Activated CD4-positive, alpha-beta T cell treated with anti-CD3 and anti-CD28 coated beads for 4 hours (primary cell): ENCODE measurements at regions not wholly inside any gene's neighbourhood (a gene's known extent, or its start where the extent isn't known, plus 50 kb on each side); places are given as distances from the start of the nearest gene placed in this dataset.
"Not testable (repeated sequence)": the region's sequence is repeated elsewhere in the genome, so short reads cannot be mapped to it uniquely, and the experiment has no call there.

ENCODE experiments used
- DNase-seq, 2 donors: peaks; one replicate each; pipeline ENCODE4 v3.0.0-alpha.2; 2020

DNA sequence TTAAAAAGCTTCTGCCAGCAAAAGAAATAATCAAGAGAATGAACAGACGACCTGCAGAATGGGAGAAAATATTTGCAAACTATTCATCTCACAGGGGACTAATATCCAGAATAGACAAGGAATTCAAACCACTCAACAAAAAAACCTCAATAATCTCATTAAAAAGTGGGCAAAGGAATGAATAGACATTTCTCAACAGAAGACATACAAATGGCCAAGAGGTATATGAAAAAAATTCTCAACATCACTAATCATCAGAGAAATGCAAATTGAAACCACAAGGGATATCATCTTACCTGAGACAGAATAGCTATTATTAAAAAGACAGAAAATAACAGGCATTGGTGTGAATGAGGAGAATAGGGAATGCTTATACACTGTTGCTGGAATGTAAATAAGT lies 270.0 kb downstream of the DACT1 start:
- no peak for DNase-seq

DNA sequence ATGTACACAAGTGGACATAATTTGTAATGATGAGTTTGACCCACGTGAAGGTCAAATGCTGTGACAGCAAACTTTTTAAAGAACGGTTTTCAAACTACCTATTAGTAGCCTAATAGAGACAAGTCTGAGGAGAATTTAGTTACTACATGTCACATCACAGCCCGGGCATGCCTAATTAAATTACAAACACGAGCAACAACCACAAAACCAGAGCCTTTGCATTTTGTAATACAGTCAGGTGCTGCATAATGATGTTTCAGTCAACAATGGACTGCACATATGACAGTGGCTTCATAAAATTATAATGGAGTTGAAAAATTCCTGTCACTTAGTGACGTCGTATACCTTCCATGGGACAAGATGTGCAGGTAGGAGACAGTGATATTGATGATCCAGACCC lies 274.5 kb downstream of the DACT1 start:
- no peak for DNase-seq

DNA sequence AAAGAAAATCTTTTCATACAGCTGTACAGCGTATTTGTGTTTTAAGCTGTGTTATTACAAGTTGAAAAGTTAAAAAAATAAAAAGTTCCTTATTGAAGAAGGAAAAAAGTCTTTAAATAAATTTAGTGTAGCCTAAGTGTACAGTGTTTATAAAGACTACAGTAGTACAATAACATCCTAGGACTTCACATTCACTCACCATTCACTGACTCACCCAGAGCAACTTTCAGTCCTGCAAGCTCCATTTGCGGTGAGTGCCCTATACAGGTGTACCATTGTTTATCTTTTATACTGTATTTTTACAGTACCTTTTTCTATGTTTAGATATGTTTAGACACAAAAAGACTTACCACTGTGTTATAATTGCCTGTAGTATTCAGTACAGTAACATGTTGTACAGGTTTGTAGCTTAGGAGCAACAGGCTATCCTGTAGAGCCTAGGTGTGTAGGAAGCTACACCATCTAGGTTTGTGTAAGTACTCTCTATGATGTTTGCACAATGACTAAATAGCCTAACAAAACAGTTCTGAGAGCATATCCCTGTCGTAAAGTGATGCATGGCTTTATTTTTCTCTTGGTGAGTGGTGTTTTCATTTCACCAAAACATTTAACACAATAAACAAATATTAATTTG lies 275.2 kb downstream of the DACT1 start:
- no peak for DNase-seq

DNA sequence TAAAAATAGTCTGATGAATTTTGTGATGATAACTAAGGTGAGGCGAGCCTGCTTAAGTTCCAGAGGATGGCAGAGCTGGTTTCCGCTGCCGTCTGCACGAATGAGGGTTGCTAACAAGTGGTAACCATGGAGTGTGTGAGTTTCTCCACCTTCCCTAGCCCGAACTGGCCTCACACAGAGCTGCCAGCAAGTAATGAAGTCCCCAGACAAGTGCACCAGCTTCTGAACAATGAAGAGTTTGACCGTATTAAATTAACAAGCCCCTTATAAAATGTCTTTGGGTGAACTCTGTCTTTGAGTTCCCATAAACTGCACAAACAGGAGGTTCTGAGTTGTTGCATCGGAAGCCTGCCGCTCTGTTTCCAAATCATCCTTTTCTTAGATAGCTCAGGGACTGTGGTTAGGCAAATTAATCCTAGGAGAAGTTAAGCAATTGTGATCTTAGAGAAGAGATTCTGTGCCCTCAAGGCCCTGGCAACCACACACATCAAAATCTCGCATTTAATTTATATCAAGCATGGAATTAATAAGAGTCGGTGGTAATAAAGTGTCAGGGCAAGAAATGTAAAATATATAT lies 274.1 kb upstream of the DAAM1 start:
- DNase-seq, result no peak

DNA sequence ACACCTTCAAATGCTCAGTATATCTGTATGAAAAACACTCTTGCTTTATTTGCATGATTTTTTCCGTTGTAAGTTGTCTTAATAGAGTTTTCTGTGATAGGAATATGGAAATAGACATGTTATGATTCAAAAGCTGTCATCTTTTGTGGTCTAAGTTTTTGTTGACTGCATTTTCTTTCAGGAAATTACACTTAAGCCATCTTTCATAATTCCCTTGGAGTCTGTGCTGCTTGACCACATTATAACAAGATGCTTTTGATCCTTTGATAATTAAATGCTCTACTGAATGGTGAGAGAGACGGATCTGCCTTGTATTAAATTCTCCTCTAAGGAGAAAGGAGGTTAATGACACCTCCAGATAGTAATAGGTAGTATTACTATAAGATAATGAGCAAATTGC lies 272.8 kb upstream of the DAAM1 start:
- no peak for DNase-seq

DNA sequence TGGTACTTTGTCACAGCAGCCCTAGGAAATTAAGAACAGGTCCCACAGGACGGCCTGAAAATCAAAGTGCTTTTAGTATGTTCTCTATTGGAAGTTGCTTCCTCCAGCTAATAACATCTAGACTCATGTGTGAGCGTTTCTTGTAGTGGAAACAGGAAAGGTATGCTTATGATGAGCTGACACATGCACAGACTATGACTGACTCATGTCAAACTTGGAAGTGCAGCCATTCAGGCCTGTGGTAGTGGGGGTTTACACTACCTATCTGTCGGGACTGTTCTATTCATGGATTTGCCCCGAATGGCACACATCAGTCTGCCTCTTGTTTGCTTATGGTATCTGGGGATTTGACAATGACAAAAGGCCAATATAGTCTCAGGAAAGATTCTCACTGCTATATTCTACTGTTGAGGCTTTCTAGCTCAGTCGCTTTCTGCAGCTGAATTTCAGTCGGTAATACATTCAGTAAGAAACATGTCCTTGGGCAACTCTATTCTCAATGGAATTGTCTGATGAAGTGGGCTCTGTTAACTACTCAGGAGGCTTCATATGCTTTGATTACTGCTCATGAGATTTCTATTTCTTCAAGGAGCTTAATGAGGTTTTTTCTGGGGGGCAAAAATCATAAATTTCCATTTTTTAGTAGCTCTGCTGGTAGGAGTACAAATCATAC lies 270.3 kb upstream of the DAAM1 start:
- DNase-seq, result no peak

DNA sequence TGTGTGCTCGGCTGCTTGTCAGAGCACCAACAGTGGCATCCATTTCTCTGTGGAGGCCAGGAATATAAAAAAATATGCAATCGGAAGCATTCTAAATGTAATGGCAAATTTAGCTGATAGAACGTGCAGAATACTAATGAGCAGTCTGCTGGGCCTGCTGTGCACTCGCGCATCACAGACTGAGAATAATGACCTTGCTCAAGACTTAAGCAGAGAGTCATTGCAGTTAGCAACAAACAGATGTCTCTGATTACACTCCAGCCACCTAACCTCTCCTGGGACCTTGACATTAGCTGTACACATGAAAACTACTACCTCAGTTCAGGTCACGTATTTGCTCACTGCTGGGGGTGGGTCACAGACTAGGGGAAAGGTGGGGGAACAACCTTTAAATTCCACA lies 269.2 kb upstream of the DAAM1 start:
- DNase-seq, result no peak

DNA sequence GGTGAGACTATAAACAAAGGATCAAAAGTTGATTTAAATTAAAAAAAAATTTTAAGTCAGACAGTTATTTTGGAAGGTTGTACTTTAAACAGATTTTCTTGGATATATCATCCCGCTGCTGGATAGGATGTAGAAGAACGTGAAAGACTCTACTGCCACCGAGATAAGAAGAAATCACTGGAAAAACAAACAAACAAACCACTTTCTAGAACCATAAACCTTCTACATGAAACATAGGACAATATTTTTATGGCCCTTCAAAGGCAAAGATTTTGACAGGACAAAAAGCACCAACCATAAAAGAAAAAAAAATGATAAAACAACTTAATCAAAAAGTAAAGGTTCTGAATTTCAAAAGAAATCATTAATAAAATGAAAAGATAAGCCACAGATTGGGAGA lies 268.2 kb upstream of the DAAM1 start:
- DNase-seq, result no peak

DNA sequence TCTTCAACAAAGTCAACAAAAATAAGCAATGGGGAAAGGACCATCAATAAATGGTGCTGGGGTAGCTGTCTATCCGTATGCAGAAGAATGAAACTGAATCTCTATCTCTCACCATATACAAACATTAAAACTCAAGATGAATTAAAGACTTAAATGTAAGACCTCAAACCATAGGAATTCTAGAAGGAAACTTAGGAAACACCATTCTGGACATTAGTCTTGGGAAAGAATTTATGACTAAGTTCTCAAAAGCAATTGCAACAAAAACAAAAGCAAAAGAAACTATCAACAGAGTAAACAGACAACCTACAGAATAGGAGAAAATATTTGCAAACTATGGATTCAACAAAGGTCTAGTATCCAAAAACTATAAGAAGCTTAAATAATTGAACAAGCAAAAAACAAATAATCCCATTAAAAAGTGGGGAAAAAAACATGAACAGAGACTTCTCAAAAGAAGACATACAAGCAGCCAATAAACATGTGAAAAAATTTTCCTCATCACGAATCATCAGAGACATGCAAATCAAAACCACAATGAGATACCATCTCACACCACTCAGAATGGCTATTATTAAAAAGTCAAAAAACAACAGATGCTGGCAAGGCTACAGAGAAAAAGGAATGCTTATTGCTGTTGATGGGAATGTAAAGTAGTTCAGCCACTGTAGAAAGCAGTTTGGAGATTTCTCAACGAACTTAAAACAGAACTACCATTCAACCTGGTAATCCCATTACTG lies 266.1 kb upstream of the DAAM1 start:
- not testable (repeated sequence) for DNase-seq

DNA sequence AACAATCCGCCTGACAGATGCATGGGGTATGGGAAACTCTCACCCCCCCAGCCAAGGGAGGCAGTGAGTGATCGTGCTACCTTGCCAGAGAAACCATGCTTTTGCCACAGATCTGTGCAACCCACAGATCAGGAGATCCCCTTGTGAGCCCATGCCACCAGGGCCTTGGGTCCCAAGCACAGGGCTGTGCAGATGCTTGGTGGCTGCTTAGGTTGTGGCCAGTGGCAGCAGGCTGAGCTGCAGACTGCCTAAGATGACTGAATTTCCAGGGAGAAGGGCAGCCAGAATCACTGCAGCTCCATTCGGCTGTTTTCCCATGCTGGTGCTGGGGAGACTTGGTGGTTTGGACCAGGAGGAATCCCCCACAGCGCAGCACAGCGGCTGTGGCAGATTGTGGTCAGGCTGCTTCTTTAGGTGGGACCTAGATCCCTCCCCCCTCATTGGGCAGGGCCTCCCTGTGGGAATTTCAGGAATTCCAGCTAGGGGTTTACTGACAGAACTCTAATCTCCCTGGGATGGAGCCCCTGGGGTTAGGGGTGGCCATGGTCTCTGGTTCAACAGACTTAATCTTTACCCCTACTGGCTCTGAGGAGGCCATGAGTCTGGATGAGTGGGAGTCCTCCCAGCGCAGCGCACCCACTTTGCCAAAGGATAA lies 264.6 kb upstream of the DAAM1 start:
- DNase-seq, result no peak

DNA sequence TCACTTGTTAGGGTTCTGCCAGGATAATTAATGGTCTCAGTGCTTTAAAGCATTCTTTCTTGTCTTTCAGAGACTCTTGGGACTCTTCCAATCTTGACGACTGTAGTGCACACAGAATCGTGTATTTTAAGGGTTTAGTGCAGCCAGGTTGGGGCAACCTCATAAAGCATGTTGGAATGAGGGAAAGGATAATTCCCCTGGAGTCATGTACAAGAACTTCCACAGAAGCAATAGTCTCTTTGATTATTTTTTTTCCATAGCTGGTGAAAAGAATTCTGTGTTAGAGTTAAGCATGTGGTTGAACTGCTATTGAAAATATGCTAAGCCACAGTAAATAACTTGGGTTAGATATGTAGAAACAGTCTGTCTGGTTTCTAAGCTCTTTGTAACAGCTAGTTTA lies 246.8 kb upstream of the DAAM1 start:
- DNase-seq, result no peak

DNA sequence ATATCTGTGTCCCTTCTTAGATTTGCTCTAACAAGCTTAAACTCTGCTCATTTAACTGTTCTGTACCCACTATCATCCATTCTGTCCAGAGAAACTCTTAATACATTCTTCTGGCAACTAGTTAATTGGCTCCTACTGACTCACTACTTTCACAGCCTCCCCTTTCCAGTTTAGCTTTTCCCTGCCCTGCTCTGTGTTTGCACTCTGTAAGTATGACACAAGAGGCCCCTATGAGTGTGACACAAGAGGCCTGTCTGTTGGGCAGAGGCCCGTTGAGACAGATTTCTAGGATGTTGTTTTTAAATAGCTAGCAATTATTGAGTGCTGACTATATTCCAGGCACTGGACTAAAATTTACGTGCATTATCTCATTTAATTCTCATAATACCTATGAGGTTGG lies 246.0 kb upstream of the DAAM1 start:
- no peak for DNase-seq

DNA sequence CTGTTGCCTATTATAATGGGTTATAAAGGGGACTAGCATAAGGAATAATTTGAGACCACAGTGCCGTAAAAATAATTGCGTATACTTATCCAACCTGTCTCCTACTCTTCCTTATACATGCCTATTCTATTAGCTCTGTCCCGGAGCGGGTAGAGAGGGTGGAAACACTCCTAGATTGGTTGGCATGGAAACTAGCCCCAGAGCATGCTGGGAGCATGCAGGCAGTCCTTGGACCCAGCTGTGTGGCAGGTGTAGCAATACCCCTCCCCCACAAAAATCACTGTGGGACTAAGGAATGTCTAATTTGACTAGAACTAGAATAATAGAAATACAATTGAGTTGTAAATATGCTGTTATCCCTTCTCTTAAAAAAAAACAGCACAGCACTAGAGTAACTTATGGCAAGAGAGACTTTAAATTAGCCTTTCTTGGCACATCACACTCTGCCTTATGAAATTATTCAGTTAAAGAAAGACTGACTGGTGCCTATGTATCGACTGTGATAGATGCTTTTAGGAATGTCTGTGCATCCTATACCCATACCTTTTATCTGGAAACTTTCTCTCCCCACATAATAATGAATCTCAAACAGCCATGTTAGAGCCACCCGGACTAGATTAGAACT lies 244.0 kb upstream of the DAAM1 start:
- DNase-seq, result no peak

DNA sequence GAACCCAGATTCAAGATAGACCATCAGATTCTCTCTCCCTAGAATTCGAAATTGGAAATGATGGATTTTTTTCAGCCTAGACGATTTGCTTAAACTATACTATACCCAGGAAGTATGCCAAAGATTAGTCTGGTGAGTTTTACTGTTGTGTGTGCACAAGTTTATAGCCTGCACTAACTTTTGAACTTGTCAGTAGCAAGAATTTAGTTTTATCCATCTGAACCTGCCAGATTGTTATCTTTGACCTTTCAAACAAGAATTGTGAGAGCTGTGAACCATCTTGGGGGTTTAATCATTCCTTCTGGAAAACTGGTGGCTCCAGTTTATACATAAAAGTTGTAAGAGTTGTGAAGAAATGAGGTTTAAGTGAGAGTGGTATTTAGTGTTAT lies 243.5 kb upstream of the DAAM1 start:
- DNase-seq, result no peak

DNA sequence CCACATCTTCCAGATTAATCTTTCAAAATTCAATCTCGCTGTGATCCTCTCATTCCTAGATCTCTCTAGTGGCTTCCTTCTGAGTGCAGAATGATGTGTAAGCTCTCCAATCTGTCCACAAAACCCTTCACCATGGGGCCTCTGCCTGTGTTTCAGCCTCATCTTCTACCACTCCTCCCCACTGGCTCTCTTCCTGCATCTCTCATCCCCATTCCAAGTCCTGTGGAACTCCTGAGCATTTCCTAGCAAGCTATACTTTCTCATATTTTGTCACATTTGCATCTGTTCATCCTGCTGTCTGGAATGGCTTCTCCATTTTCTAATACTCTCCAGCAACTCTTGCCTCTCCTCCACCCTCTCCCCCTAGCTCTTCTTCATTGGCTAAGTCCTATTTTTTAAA lies 242.0 kb upstream of the DAAM1 start:
- DNase-seq, result no peak

DNA sequence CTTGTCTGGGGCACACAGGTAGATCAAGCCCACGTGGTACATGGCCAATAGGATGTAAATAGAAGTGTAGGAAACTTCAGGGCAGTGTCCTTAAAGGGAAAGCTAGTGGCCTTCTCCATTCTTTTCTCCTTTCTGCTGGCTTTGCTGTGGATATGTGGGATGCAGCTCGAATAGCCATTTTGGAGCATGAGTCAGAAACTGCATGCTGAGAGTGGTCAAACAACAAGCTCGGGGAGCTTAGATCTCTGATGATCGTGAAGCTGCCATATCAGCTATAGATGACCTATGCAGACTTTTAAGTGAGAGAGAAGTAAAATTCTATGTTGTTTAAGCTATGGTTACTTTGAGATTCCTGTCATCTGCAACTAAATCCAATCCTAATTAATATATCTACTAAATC lies 241.3 kb upstream of the DAAM1 start:
- DNase-seq, result no peak

DNA sequence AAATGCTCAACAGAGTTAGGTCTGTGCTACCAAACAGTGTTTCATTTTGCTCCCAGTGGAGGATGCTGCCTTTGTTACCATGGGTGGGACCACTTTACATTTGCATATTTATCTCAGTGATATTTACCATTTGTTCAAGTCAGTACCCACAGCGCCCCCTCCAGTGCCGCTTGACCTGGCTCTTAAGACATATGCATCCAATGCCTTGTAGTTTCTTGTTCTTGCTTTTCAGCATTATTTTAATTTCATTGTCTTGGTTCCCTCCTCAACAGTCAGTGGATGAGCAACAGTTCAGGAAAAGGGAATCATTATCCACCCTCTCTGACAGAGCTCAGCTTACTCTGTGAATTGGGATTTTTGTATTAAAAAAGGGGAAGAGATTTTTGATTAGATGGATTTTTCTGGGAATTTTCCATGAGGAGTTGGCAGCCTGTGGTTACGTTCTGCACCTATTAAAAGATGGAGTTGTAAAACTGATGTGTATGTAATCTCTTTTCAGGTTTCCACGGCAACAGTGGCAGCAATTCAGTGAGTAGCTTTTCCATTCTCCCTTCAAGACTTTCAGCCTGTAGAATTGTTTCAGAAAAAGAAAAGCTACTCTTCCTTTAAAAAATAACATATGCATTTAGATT lies 240.5 kb upstream of the DAAM1 start:
- DNase-seq, result no peak

DNA sequence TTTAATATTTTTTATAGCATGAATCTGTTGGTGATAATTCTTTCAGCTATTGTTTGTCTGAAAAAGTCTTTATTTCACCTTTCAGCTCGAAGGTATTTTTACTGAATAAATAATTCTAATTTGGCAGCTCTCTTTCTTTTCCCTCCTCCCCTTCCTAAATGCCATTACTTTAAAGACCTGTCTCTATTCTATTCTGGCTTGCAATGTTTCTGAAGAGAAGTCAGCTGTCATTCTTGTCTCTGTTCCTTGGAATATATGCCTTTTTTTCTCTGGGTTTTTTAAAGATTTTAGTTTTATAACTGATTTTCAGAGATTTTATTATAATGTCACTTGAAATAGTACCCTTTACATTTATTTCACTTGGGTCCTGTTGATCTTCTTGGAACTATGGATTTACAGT lies 237.9 kb upstream of the DAAM1 start:
- DNase-seq, result no peak

DNA sequence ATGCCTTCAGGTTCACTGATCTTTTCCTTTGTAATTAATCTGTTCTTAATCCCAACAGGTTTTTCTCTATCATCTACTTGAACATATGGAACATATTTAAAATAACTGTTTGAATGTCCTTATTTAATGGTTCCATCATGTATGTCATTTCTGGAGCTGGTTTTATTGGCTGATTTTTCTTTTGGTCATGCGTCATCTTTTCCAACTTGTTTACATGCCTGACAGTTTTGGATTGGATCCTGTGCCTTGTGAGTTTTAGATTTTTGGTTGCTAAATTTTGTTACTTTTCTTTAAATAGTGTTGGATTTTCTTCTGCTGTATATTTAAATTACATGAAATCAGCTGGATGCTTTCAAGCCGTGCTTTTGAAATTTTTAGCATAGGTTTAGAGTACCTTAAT lies 237.3 kb upstream of the DAAM1 start:
- no peak for DNase-seq

DNA sequence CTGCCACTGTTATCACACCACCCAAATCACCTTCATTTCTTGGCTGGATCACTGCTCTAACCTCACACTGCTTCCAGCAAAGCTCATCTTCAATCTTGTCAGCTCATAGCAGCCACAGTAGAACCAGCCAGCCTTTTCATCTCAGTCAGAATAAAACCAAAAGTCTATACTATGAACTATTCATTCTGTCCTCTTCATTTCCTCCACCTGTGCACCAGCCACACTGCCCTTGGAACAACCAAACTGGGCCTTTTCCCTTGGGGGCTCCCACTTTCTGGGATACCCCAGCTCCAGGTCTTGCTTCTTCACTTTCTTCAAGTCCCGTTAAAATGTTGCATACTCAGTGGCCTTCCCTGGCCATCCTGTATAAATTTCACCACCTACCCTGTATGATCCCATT lies 234.4 kb upstream of the DAAM1 start:
- DNase-seq, result no peak

DNA sequence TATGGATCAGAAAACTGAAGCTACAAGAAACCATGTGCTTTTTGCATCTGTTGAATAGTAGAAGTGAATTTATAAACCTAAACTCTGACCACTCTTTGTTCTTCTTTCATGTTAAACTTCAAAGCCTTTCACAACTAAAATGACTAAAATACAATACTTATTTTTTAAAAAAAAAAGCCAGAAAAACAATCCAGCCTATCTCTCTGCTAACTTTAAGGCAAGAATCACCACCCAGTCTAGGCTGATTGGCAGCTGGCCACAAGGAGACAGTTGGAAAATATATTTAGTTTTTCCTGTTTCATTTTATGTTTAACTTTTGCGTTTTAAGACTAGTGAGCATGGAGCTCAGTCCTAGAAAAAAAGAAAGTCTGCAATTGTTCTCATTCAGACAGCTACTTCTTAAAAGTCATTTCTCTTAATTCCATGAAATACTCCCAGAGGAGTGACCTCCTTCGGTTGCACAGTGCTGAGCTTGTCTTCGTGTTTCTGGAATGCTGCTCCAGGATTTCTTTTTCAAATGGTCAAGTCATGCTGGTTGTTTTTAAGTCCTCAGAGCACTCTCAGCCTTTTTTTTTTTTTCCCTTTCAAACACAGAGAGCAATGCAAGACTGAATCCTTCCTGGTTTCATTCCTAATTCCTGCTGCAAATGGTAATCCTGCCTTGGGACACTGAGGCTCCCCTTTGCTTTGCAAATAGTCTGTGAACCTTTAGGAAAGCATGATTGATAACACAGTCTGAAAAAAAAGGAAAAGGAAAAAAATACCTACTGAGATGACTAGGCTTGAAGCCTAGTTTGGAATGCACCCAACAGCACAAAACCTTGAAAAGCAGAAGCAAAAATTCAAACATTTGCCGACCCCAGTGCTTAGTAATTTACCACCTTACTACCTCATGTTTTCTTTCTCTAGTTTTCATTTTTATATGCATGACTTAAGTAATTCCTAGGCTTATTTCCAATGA lies 233.3 kb upstream of the DAAM1 start:
- no peak for DNase-seq
